GM18519 (cell line): ENCODE measurements at regions not wholly inside any gene's neighbourhood (a gene's known extent, or its start where the extent isn't known, plus 50 kb on each side); places are given as distances from the start of the nearest gene placed in this dataset.
"Not testable (repeated sequence)": the region's sequence is repeated elsewhere in the genome, so short reads cannot be mapped to it uniquely, and the experiment has no call there.

ENCODE experiments used
- ATAC-seq: cut with Tn5 transposase; IDR thresholded peaks from one replicate; pipeline ENCODE4 v1.9.1; 2021; ENCODE audit warnings: mild to moderate bottlenecking, moderate library complexity; ENCODE audit not compliant: unreplicated experiment, low FRiP score

- no peak for ATAC-seq
These were observed 650.1 kb upstream of the VRK2 start for GRCh38 chr2:57396355-57397098.

- no peak for ATAC-seq
These were observed 648.9 kb upstream of the VRK2 start for GRCh38 chr2:57397550-57398360.

GRCh38 chr2:57399057-57399456, 647.5 kb upstream of the VRK2 start:
- ATAC-seq, result no peak

- no peak for ATAC-seq
These were observed 644.5 kb upstream of the VRK2 start for GRCh38 chr2:57402096-57402495.

GRCh38 chr2:57402755-57403154, 643.9 kb upstream of the VRK2 start:
- no peak for ATAC-seq

GRCh38 chr2:57407772-57408201, 638.8 kb upstream of the VRK2 start:
- no peak for ATAC-seq

- no peak for ATAC-seq
These were observed 638.0 kb upstream of the VRK2 start for GRCh38 chr2:57408587-57408986.

- no peak for ATAC-seq
These were observed 629.6 kb upstream of the VRK2 start for GRCh38 chr2:57417007-57417406.

- not testable (repeated sequence) for ATAC-seq
These were observed 627.7 kb upstream of the VRK2 start for GRCh38 chr2:57418859-57419346.

GRCh38 chr2:57429831-57430230, 616.8 kb upstream of the VRK2 start:
- peak; percentile 48 for ATAC-seq

- ATAC-seq, result no peak
These were observed 614.1 kb upstream of the VRK2 start for GRCh38 chr2:57432528-57432927.

GRCh38 chr2:57434441-57434840, 612.2 kb upstream of the VRK2 start:
- no peak for ATAC-seq

- no peak for ATAC-seq
These were observed 611.6 kb upstream of the VRK2 start for GRCh38 chr2:57434972-57435371.

GRCh38 chr2:57437077-57437476, 609.5 kb upstream of the VRK2 start:
- ATAC-seq, result no peak

- ATAC-seq, result no peak
These were observed 606.2 kb upstream of the VRK2 start for GRCh38 chr2:57440437-57440836.

GRCh38 chr2:57443086-57443485, 603.5 kb upstream of the VRK2 start:
- ATAC-seq, result no peak

GRCh38 chr2:57443973-57444521, 602.6 kb upstream of the VRK2 start:
- ATAC-seq, result no peak

- no peak for ATAC-seq
These were observed 601.7 kb upstream of the VRK2 start for GRCh38 chr2:57444752-57445430.

- ATAC-seq, result no peak
These were observed 597.8 kb upstream of the VRK2 start for GRCh38 chr2:57448816-57449215.

GRCh38 chr2:57450170-57450569, 596.4 kb upstream of the VRK2 start:
- ATAC-seq, result peak; percentile 96

GRCh38 chr2:57452634-57453033, 594.0 kb upstream of the VRK2 start:
- no peak for ATAC-seq
